HG03469 (cell line): ENCODE measurements at regions not wholly inside any gene's neighbourhood (a gene's known extent, or its start where the extent isn't known, plus 50 kb on each side); places are given as distances from the start of the nearest gene placed in this dataset.

Experiments
- ATAC-seq: cut with Tn5 transposase; IDR thresholded peaks from one replicate; pipeline ENCODE4 v1.9.1; 2021; ENCODE audit warnings: mild to moderate bottlenecking, moderate library complexity, moderate number of reproducible peaks; ENCODE audit not compliant: unreplicated experiment

DNA sequence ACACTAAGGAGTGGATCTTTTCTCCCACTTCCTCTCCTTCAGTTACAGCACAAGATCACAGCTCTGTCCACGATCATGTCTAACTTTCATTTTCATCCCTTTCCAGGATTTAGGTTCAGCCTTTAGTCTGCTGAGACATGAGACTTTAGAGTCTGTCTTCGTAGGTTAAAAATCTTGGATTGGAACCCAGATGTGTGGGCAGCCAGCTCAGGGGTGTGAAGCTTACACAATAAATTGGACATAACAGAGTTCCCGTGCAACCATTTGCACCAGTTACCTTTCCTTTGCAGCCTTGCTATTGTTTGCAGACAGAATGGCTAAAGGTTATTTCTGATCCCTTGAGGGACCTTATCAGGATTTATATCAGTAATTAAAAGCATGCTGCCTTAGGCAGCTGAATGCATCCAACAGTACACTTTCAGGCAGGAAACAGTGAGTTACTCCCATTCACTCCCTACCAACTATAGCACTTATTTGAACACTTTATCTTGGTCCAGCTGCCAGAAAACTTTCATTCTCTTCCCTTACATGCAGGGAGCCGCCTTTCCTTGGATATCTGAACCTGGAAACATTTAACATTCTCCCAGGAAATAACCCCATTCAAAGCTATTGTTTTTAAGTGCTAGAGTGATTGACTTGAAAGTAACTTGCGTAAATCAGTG, 87.3 kb downstream of the TMEM100 start:
- no peak for ATAC-seq

DNA sequence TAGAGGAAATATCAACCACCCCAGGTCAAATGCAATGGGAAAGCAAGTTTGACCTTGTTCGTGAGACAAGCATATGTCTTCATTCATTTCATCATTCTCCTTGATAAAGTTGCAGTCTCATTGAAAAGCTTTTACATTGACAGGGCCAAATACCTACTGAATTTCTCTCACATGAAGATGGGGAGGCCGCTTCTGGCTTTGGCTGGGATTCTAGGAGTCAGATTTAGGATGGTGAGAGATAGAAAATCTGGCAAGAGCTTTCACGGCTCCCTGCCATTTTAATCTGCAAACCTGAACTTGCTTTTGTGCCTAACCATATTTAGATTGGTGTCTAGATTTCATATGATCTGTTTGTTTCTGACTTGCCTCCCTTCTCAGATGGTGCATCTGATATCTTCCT, 88.0 kb downstream of the TMEM100 start:
- no peak for ATAC-seq

DNA sequence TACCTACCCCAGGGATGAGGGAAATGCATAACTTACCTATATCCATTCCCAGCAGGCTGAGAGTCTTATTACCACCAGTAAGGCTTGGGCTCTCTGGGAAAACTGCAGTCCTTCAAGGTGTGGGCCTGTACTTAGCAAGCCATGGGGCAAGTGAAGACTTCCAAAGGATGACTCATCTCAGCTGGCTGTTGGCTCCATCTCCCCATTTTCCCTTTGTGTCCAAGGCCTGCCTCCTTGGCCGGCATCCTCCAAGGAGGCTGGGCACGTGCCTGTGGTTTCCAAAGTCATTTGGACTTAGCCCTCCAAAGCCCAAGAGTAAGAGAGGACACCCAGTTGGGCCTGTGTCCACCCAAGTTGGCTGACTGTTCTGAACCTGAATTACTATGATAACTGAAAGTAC, 89.8 kb downstream of the TMEM100 start:
- ATAC-seq, result no peak

DNA sequence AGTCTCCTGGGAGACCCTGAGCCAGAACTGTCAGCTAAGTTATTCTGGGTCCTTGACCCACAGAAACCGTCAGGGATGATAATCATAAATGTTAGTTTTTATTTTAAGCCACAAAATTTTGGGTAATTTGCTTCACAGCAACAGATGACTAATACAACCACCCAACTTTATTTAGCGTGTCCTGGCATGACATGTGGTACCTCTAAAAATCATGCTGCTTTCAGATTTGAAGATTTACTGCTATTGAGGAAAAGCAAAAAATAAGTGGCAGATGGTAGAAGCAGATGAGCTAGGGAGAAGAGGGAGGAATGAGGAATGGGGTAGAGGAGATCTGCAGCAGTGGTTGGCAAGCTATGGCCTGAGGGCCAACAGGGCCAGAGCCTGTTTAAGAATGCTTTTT, 90.4 kb downstream of the TMEM100 start:
- no peak for ATAC-seq

DNA sequence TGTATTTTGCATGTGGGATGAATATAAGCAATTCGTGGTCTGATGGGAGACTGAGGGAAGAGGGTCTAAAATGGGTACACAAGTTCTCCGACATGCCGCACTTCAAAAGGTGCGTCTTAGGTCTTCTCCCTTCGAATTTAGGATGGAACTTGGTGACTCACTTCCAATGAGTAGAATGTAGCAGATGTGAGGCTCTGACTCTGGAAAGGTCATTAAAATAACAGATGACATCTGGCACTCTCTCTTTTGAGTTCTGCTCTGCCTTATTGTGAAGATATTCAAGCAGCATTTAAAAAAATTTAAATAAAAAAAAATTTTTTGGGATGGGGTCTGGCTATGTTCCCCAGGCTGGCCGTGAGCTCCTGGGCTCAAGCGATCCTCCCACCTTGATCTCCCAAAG, 92.7 kb downstream of the TMEM100 start:
- ATAC-seq, result no peak

DNA sequence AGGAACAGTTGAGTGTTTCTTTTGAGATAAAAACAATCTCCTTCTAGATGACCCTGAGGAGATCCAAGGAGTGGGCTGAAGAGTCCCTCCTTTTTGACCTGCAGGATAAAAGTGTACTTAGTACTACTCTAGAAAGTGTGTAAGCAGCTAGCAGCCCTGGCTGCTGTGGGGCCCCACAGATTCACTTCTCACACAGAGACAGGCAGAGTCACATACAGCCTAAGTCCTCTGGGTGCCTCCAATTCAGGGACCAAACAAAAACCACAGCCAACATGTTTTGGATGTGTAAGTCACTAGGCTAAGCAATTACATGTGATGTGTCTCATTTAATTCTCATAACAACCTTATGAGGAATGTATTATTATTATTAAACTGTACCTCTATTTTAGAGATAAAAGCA, 97.1 kb downstream of the TMEM100 start:
- peak; percentile 67 for ATAC-seq

DNA sequence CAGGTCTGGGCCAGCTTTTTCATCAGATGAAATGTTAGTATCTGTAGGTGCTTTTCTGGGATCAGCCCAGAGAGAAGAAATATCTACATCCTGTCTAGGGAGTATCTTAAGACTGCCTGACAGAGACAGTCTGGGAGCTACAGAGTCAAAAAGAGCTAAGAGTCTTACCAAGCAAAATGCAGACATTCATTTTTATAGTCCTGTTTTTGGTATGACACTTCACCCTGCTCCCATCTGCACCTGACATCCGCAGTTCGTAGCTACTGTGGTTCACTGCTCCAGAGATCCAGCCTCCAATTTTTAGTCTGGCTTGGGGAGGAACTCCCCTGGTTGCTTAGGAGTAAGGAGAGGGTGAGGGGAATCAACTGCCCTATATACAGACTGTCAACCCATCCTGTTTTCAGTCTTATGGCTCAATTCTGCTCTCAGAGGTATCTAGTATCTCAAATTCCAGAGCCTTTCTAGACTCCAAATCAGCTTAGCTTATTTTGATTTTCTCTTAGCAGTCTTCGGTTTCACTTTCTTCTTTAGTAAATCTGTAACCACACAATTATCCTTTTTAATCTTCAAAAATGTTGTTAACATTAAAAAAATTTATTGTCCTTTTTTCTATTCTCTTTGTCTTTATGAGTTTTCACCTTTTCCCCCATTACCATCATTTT, 97.8 kb downstream of the TMEM100 start:
- ATAC-seq, result no peak

DNA sequence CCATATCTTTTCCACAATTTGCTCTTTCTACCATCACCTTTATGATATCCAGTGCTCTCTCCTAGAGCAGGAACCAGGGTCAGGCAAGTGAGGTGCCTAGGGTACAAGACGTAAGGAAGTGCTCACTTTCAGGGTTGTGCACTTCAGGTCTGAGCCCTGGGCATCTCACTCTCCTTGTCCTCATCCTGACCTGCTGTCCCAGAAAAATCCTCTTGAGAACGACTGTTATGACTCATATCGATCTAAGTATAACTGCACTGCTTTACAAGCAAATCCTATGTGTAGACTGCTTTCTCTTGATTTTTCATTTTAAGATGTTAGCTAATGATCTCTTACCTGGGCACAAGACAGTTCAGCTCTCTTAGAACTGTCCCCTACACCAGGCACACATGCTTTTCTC, 100.1 kb downstream of the TMEM100 start:
- no peak for ATAC-seq

DNA sequence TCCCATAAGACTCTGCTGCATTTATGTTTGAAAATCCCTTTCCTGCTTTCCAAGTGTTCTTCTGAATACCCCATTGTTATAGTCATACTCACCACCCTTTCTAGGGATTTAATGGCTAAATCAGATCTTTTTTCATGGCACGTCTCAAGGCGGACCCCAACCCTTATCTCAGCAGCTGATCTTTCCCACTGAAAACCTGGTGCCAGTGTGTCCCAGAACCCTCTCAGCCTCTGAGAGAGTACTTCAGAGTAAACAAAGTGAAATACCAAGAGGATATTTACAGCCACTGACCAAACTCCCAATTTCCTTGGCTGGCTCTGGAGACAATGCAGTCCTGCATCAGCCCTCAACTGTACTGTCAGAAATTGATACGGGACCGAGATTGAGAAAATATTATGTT, 101.7 kb downstream of the TMEM100 start:
- ATAC-seq, result no peak

DNA sequence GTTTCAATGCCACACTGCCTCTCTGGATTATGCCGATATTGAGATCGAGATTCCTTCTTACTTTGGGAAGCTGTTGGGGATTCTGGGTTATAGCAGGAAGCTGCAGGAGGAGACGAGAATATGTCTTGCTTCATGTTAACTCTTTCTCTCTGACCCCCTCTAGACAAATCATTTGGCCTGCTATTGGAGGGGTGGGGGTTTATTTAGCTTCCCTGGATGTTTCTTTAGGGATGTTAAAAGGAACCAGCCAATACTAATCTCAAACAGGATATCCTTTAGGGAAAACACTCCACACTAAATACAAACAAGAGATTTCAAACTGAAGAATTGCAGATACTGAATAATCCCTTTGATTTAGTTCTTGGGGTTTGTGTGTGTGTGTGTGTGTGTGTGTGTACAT, 102.6 kb downstream of the TMEM100 start:
- no peak for ATAC-seq

DNA sequence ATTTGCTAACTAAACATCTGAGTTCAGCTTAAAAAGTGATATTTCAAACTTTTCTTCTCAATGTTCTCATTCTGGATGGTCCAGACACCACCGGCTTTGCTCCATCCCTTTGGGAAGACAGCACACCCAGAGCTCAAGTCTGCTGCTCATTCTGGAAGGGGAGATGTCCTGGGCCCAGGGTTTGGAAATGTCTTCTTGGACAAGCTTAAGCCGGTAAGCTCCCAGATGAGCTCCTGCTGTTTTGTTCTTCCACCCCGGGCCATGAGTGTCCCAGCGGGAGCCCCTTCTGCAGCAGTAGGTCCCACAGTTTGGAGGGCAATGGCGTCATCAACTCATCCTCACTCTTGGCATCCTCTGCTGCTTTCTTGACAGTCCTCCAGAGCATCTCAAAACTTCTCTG, 105.2 kb downstream of the TMEM100 start:
- ATAC-seq, result no peak

DNA sequence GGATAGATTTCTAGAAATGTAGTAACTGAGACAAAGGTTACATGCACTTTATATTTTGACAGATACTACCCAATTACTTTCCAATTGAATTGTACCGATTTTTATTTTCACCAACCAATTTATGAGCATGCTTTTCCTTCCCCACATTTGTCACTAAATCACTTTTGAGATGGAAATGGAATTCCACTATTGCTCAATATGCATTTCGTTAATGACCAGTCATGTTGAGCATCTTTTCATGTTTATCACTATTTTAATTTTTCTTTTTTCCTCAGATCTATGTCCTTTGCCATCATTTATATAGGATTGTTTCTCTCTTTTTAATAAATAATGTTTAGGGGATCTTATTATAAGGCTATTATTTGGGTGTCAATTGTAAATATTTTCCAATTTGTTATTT, 102.8 kb upstream of the SMIM36 start:
- no peak for ATAC-seq

DNA sequence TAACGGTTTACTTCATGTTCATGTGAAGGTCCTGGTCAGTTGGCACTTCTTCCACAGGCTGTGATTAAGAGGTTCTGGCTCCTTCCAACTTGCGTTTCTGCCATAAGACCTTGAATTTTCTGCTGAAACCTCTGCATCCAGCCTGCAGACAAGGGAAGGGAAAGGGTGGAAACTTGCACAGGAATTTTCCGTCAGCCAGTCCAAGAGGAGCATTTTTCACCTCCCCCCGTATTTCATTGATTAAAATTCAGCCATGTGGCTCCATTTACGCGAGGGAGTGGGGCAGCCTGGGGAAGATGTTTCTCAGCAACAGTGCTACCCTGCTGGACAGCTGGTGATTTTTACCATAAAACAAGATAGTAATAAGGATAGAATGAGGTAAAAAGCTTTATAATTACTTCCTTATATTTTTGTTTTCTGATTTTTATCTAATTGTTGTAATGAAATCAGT, 101.5 kb upstream of the SMIM36 start:
- ATAC-seq, result no peak

DNA sequence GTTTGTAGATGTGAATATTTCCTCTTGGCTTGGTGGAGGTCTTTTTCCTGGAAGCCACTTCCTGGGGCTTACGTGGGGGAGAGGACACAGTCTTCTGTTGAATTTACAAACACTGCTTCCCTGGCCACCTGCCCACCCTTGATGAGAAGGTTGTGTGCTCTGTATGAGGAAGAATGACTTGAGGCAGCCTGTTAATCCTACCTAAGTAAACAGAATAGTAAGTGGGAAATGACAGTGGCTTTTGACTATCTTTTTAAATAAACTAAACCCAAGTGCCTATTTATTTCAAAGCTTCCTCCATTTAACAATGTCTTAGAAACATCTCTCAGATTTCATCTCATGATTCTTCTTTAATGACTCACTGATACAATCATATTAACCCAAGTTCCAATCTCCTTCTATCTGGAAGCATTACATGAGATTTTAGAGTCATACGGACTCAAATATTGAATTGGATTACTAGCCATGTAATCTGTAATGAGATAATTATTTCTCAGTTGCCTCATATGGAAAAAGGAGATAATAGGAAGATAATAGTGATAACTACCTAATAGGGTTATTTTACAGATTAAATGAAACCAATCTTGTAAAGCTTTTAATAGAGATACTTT, 96.6 kb upstream of the SMIM36 start:
- no peak for ATAC-seq

DNA sequence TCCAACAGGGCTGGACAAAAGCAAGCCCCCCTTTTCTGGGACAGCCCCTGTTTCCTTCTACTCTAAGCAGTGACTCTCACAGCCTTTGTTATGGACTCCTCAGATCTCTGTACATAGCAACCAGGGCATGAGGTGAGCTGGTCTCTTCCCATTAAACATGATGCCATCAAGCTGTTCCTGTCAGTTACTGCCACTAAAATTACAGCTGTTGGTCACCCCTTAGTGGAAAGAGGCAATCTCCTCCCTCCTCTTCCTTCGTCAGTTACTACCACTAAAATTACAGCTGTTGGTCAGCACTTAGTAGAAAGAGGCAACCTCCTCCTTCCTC, 95.2 kb upstream of the SMIM36 start:
- no peak for ATAC-seq

DNA sequence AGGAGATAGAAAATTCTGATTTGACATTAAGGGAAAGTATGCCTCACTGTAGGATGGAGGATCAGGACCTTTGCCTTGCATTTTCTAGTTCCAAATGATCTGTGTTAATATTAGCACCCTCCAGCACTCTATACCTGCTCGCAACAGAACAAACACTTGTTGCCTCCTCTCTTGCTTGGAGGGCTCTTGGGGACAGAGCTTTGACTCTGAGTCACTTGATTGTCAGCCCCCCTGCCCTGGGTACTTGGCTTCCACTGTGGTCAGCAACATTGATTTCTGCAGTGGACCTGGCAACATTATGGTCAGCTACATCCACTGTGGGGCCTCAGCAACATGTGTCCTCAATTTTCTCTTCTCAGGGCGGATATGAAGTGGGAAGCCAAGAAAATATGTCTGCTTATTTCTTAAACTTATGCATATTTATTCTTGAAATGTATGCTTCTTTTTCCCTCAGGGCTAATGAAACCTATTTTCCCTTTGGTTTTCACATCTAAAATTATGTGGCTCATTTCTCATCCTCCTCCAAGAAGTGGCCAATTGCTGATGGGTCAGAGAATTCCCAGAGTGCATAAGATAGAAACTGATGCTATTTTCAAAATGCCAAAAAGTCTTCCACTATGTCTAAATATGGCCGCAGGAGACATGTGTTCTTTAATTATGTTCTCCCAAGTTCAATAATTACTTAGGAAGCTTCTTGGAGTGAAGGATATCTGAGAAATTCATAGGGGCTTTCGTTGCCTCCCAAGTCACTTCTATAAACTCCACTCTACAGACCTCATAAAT, 94.6 kb upstream of the SMIM36 start:
- ATAC-seq, result no peak

DNA sequence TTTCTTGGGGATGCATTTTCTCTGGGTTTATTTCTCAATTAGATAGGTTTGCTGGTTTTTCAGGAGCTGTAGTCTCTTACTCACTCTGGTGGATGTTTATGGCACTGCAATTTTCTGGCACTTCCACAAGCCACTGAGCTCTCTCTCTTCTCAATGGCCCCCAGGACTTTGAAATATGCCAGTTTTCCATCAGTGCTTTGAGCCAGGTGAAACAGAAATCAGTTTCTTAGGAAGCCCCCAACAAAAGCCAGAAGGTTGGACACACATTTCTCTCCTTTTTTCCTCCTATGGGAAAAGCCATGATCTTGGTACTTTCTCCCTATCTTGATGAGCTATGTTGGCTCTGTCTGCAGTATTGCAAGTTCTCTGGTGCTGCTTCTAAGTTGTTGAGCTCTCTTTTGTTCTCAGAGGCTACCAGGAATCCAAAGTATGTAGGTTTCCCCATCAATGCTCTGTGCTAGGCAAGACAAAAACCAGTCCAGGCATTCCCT, 90.7 kb upstream of the SMIM36 start:
- peak; percentile 78 for ATAC-seq

DNA sequence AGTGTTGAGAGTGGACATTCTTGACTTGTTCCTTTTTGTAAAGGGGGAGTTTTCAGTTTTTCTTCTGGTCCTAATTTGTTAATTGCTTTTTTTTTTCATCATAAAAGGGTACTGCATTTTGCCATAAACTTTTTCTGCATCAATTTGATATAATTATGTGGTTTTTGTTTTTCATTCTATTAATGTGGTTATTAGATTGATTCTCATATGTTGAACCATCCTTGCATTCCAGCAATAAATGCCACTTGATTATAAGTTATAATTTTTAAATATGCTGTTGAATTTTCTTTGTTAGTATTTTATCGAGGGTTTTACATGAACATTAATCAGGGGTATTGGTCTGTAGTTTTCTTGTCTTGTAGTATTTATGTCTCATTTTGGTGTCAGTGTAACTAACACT, 87.2 kb upstream of the SMIM36 start:
- ATAC-seq, result no peak

DNA sequence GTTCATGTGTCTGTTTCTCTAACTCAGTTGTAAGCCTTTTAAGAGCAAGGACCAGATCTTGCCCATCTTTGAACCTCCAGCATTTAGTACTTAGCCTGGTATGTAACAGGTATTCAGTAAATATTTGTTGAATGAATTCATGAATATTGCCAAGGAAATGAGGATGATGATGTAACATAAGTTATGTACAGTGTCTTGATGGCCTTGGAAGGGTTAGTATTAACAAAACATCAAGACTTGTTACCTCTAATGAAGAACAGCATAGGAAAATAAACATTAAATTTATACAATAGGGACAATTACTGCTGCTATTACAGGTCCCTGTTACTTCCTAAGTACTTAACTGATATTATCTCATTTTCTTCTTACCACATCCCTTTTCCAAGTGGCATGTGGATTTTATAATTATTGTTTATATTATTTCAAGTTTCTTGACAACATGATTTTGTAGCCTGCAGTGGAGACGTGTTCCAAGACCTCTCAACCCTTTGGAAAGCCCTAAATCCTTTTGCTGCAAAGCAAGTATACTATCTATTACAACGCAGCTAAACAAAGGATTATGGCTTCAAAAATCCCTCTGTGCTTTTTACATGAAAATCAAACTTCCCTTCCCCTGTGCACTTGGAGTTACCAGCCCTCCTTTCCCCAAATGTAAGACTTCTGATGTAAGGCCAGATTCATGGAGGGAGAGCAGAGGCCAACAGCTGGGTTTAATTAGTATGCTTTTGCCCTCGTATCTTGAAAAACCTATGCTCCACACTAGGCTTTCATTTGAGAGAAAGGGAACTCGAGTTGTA, 77.4 kb upstream of the SMIM36 start:
- ATAC-seq, result no peak

DNA sequence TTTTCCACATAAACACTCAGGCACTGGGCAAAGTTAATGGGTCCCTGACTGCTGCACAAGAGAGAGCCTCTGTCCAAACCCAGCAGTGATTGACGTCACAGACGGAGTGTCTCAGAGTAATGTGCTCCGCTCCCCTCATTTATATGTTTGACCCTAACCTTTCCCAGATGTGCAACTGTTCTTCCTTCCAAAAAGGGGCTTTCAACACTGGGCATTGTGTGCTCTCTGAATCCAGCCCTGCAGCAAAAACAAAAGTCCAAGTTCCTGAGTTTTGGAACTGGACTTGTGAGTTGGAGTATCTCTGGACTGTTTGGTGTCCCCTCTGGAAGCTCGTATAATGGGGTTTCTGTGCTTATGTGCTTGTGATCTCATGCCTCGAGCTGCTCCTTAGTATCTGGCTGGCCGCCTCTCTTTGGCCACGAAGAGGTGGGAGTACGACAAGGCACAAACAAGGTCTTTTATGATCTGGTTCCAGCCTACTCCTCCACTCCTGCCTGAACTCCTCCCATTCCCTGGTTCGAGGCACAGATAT, 76.4 kb upstream of the SMIM36 start:
- ATAC-seq, result no peak

DNA sequence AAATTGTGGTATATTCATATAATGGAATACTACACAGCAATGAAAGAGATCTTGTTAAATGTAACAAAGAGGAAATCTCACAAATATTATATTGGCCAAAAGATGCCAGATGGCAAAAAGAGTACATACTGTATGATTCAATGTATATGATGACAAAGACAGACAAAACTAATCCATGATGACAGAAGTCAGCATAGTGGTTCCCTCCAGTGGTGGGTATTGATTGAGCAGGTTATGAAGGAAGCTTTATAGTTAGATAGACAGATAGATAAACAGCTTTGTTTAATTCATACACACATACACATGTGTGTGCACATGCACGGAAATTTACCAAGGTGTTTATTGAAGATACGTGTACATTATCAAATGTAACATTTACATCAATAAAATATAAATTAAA, 74.4 kb upstream of the SMIM36 start:
- ATAC-seq, result no peak
